ENCODE measurements at regions not wholly inside any gene's neighbourhood (a gene's known extent, or its start where the extent isn't known, plus 50 kb on each side); places are given as distances from the start of the nearest gene placed in this dataset.

DNA sequence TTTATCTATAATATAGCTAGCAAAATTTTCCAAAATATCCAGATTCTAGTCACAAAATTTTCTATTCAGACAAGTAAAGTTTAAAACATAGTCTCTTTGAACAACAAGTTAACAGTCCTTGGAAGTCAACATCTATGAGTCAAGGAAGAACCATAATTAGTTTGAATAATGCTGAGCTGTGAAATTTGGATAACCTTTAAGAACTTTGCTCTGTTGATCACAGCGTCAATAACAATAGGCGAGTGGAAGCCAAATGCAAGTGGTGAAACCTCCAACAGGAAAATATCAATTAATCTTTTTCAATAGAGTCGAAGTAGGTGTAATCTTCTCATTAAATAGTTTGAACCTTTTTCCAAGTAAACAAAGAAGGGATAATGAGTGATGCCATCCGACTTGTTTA is 466.6 kb downstream of the FOXG1 start:
- no peaks in the 10 kb centered on the region for H3K4me1 ChIP-seq (ENCODE audit: control insufficient read depth in 1 of 2, insufficient read depth in 2 of 2, low read length in 2 of 2)
- no peaks in the 10 kb centered on the region for H3K27me3 ChIP-seq (ENCODE audit: control insufficient read depth in 1 of 2, insufficient read depth in 2 of 2, low read length in 2 of 2)
- H3K9me3 ChIP-seq (ENCODE audit: control insufficient read depth in 1 of 2, low read length in 2 of 2) = no peaks in the 10 kb centered on the region
- no peak overlapping the region for H3K27ac ChIP-seq (ENCODE audit: low read depth, low read length)
- no peak overlapping the region for H3K9ac ChIP-seq (ENCODE audit: low read depth in 1 of 2, low read length in 2 of 2)
- H3K4me3 ChIP-seq (ENCODE audit: low read depth in 1 of 2, low read length in 2 of 2) = no peak overlapping the region
- H3K36me3 ChIP-seq (ENCODE audit: control insufficient read depth in 1 of 2, insufficient read depth in 2 of 2, low read length in 2 of 2) = no peaks in the 10 kb centered on the region

DNA sequence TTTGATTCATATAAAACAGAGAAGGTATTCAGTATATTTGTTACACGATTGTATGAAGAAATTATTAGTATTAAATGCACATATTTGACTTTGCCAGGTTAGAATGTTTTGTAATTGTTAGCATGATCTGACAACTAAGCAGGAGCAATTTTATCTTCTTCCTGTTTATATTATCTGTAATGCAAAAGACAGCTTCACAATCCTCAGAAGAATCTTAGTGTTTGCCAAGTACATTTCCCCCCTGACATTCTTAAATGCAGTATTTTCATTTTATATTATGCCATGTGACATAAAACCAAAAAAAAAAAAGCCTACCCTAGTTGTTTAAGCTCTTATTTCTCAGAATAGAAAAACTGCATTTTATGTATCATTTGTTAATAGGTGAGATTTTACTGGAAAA is 469.4 kb downstream of the FOXG1 start:
- Histone ChIP-seq H3K36me3 (ENCODE audit: control insufficient read depth in 1 of 2, insufficient read depth in 2 of 2, low read length in 2 of 2) (no peaks in the 10 kb centered on the region), H3K27me3 (ENCODE audit: control insufficient read depth in 1 of 2, insufficient read depth in 2 of 2, low read length in 2 of 2) (no peaks in the 10 kb centered on the region), H3K9ac (ENCODE audit: low read depth in 1 of 2, low read length in 2 of 2) (no peak overlapping the region), H3K4me3 (ENCODE audit: low read depth in 1 of 2, low read length in 2 of 2) (no peak overlapping the region), H3K4me1 (ENCODE audit: control insufficient read depth in 1 of 2, insufficient read depth in 2 of 2, low read length in 2 of 2) (no peaks in the 10 kb centered on the region), H3K27ac (ENCODE audit: low read depth, low read length) (no peak overlapping the region), H3K9me3 (ENCODE audit: control insufficient read depth in 1 of 2, low read length in 2 of 2) (no peaks in the 10 kb centered on the region)

DNA sequence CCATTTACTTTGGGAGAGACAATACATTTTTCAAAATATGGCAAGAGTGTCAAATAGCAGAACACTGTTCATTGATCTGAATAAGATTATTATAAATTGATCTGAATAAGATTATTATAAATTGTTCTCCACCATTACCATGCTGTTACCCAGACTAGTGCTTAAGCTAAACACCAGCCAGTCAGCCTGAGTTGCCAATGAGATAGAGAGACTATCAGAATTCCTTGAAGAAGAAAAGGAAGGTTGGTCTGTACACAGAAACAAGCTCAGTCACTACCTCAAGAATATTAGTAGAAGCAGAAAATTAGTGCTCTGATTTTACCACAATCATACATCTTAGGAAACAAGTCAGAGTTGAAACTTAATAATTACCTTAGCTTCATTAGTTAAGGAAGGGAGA is 469.8 kb downstream of the FOXG1 start:
- H3K4me1 ChIP-seq (ENCODE audit: control insufficient read depth in 1 of 2, insufficient read depth in 2 of 2, low read length in 2 of 2) = no peaks in the 10 kb centered on the region
- no peak overlapping the region for H3K4me3 ChIP-seq (ENCODE audit: low read depth in 1 of 2, low read length in 2 of 2)
- no peak overlapping the region for H3K9ac ChIP-seq (ENCODE audit: low read depth in 1 of 2, low read length in 2 of 2)
- no peaks in the 10 kb centered on the region for H3K27me3 ChIP-seq (ENCODE audit: control insufficient read depth in 1 of 2, insufficient read depth in 2 of 2, low read length in 2 of 2)
- no peak overlapping the region for H3K27ac ChIP-seq (ENCODE audit: low read depth, low read length)
- H3K9me3 ChIP-seq (ENCODE audit: control insufficient read depth in 1 of 2, low read length in 2 of 2) = no peaks in the 10 kb centered on the region
- H3K36me3 ChIP-seq (ENCODE audit: control insufficient read depth in 1 of 2, insufficient read depth in 2 of 2, low read length in 2 of 2) = no peaks in the 10 kb centered on the region

DNA sequence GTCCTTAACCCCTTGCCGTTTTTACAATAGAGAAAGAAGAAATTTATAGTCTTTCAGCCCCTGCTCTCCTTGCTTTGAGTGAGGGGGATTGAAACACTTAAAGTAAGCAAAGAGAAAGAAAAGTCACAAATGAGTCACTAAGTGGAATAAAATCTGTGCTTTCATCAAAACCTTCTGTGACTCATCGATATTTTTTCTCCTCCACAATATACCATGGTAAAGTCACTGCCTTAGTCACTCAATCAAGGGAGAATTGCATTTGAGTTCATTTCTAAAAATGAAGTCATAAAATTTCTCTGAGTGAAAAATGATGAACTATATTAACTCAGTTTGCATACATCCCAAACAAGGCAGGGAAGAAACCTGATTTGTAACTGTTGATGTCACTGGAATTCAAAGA is 470.3 kb downstream of the FOXG1 start:
- Histone ChIP-seq H3K9ac (ENCODE audit: low read depth in 1 of 2, low read length in 2 of 2) (no peak overlapping the region), H3K4me1 (ENCODE audit: control insufficient read depth in 1 of 2, insufficient read depth in 2 of 2, low read length in 2 of 2) (no peaks in the 10 kb centered on the region), H3K27me3 (ENCODE audit: control insufficient read depth in 1 of 2, insufficient read depth in 2 of 2, low read length in 2 of 2) (no peaks in the 10 kb centered on the region), H3K4me3 (ENCODE audit: low read depth in 1 of 2, low read length in 2 of 2) (no peak overlapping the region), H3K27ac (ENCODE audit: low read depth, low read length) (no peak overlapping the region), H3K36me3 (ENCODE audit: control insufficient read depth in 1 of 2, insufficient read depth in 2 of 2, low read length in 2 of 2) (no peaks in the 10 kb centered on the region), H3K9me3 (ENCODE audit: control insufficient read depth in 1 of 2, low read length in 2 of 2) (no peaks in the 10 kb centered on the region)

DNA sequence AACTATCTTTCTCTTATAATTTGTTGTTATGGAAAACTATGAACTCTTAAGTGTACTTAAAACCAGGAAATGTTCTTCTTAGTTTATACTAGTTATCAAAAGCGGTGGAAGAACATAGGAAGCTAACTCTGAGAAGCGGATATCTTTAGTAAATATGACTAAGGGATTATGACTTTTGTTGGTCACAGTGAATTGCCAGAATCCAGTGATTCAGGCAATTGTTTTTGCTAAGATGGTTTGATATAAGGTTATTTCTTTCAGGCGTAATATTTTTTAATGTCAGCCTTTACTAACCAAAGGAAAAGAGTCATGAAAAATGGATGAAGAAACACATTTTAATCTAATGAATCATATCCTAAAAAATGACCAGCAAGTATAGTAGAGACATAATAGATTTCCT is 473.5 kb downstream of the FOXG1 start:
- H3K36me3 ChIP-seq (ENCODE audit: control insufficient read depth in 1 of 2, insufficient read depth in 2 of 2, low read length in 2 of 2) = no peaks in the 10 kb centered on the region
- H3K27ac ChIP-seq (ENCODE audit: low read depth, low read length) = no peak overlapping the region
- H3K4me3 ChIP-seq (ENCODE audit: low read depth in 1 of 2, low read length in 2 of 2) = no peak overlapping the region
- no peak overlapping the region for H3K9ac ChIP-seq (ENCODE audit: low read depth in 1 of 2, low read length in 2 of 2)
- H3K27me3 ChIP-seq (ENCODE audit: control insufficient read depth in 1 of 2, insufficient read depth in 2 of 2, low read length in 2 of 2) = no peaks in the 10 kb centered on the region
- H3K4me1 ChIP-seq (ENCODE audit: control insufficient read depth in 1 of 2, insufficient read depth in 2 of 2, low read length in 2 of 2) = no peaks in the 10 kb centered on the region
- no peaks in the 10 kb centered on the region for H3K9me3 ChIP-seq (ENCODE audit: control insufficient read depth in 1 of 2, low read length in 2 of 2)

DNA sequence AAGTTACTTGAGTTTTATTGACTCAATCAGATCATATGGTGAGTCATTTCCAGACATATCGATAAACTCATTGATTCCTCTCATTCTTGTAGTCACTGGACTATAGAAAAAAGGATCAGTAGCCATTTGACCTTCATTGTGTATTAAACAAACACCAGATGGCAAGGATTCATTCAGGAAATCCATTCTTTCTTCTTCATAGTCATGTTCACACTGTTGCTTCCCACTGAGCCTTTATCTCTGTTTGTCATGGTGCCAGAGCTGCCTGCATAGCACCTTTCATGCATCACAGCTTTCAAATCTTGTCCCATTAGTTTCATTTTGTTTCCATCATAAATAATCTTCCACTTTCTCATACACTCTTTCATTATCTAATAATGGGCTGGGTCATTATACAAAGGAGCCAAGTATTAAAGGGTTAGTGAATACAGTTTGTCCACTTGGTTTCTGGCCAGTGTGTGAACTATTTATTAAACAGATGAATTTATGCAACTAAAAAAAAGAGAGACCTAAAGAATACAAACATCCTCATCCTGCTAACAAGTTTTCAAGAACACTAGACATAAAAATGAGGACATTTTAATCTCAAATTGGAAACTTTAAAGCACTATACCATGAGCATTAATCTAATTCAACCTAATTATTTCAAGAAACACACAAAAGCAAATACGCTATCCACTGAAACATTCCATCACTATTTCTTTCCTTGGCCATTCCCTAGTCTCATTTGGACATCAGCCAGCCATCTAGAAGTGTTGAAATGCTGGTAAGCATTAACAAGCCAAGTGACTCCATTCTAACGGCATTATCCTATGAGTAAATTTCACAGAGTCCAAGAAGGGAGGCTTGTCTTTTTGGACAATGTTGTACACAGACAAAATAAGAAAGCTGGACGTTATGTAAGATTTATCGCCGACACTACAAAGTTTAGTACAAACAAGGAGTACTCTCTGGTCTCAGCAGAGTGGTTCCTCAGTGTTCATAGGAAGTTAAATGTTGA is 476.5 kb downstream of the FOXG1 start:
- Histone ChIP-seq H3K27ac (ENCODE audit: low read depth, low read length) (no peak overlapping the region), H3K27me3 (ENCODE audit: control insufficient read depth in 1 of 2, insufficient read depth in 2 of 2, low read length in 2 of 2) (no peaks in the 10 kb centered on the region)

DNA sequence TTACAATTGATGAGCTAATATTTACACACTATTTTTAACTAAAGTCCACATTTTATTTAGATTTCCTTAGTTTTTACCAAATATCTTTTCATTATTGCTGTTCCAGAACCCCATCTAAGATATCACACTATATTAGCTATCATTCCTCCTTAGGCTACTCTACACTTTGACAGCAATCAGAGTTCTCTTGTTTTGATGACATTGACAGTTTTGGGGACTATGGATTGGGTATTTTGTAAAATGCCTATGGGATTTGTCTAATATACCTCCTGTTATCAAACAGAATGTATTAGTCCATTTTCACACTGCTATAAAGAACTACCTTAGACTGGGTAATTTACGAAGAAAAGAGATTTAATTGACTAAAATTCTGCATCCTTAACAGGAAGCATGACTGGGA is 489.1 kb downstream of the FOXG1 start:
- Histone ChIP-seq H3K4me1 (ENCODE audit: control insufficient read depth in 1 of 2, insufficient read depth in 2 of 2, low read length in 2 of 2) (no peaks in the 10 kb centered on the region), H3K27ac (ENCODE audit: low read depth, low read length) (no peak overlapping the region), H3K9me3 (ENCODE audit: control insufficient read depth in 1 of 2, low read length in 2 of 2) (no peaks in the 10 kb centered on the region), H3K4me3 (ENCODE audit: low read depth in 1 of 2, low read length in 2 of 2) (no peak overlapping the region), H3K27me3 (ENCODE audit: control insufficient read depth in 1 of 2, insufficient read depth in 2 of 2, low read length in 2 of 2) (no peaks in the 10 kb centered on the region), H3K9ac (ENCODE audit: low read depth in 1 of 2, low read length in 2 of 2) (no peak overlapping the region), H3K36me3 (ENCODE audit: control insufficient read depth in 1 of 2, insufficient read depth in 2 of 2, low read length in 2 of 2) (no peaks in the 10 kb centered on the region)

More for the DNA sequence above, 476.5 kb downstream of the FOXG1 start:
- no peaks in the 10 kb centered on the region for H3K36me3 ChIP-seq (ENCODE audit: control insufficient read depth in 1 of 2, insufficient read depth in 2 of 2, low read length in 2 of 2)
- no peaks in the 10 kb centered on the region for H3K4me1 ChIP-seq (ENCODE audit: control insufficient read depth in 1 of 2, insufficient read depth in 2 of 2, low read length in 2 of 2)
- H3K9me3 ChIP-seq (ENCODE audit: control insufficient read depth in 1 of 2, low read length in 2 of 2) = no peaks in the 10 kb centered on the region
- no peak overlapping the region for H3K4me3 ChIP-seq (ENCODE audit: low read depth in 1 of 2, low read length in 2 of 2)
- H3K9ac ChIP-seq (ENCODE audit: low read depth in 1 of 2, low read length in 2 of 2) = no peak overlapping the region

DNA sequence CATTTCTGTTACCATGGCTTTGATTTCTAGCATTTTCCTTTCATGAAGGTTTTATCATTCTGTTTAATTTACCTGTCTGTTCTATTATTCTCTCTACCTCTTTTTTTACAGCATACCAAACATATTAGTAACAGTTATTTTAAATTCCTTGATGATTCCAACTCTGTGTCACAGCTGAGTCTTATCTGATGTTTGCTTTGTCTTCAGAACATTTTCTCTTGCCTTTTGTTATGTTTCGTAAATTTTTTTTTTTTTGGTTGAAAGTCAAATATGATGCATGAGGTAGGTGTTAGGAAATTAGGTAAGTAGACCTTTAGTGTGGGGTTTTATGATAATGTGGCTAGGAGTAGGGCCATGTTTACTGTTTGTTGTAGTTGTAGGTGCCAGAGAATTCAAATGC is 496.4 kb downstream of the FOXG1 start:
- Histone ChIP-seq H3K27me3 (ENCODE audit: control insufficient read depth in 1 of 2, insufficient read depth in 2 of 2, low read length in 2 of 2) (no peaks in the 10 kb centered on the region), H3K4me1 (ENCODE audit: control insufficient read depth in 1 of 2, insufficient read depth in 2 of 2, low read length in 2 of 2) (no peaks in the 10 kb centered on the region), H3K4me3 (ENCODE audit: low read depth in 1 of 2, low read length in 2 of 2) (no peak overlapping the region), H3K9ac (ENCODE audit: low read depth in 1 of 2, low read length in 2 of 2) (no peak overlapping the region), H3K36me3 (ENCODE audit: control insufficient read depth in 1 of 2, insufficient read depth in 2 of 2, low read length in 2 of 2) (no peaks in the 10 kb centered on the region), H3K27ac (ENCODE audit: low read depth, low read length) (no peak overlapping the region), H3K9me3 (ENCODE audit: control insufficient read depth in 1 of 2, low read length in 2 of 2) (no peaks in the 10 kb centered on the region)

DNA sequence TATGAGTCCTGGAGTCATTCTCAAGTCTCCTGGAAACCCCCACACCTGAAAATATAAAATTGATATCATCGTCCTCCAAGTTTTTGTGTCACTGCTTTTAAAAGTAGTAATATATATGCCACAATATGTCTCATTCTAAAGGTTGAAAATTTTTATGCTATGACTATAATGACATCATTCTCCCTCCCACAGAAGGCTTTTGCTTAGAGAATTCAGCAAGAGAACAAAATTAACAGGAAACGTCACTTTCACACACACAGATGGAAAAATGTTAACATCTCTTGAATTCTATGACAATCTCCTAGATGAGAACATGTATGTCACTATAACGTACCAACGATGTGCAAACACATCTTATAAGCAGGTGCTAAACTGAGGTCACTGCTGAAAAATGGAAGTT is 498.3 kb downstream of the FOXG1 start:
- Histone ChIP-seq H3K9me3 (ENCODE audit: control insufficient read depth in 1 of 2, low read length in 2 of 2) (no peaks in the 10 kb centered on the region), H3K9ac (ENCODE audit: low read depth in 1 of 2, low read length in 2 of 2) (no peak overlapping the region), H3K27me3 (ENCODE audit: control insufficient read depth in 1 of 2, insufficient read depth in 2 of 2, low read length in 2 of 2) (no peaks in the 10 kb centered on the region), H3K4me1 (ENCODE audit: control insufficient read depth in 1 of 2, insufficient read depth in 2 of 2, low read length in 2 of 2) (no peaks in the 10 kb centered on the region), H3K36me3 (ENCODE audit: control insufficient read depth in 1 of 2, insufficient read depth in 2 of 2, low read length in 2 of 2) (no peaks in the 10 kb centered on the region), H3K27ac (ENCODE audit: low read depth, low read length) (no peak overlapping the region), H3K4me3 (ENCODE audit: low read depth in 1 of 2, low read length in 2 of 2) (no peak overlapping the region)

DNA sequence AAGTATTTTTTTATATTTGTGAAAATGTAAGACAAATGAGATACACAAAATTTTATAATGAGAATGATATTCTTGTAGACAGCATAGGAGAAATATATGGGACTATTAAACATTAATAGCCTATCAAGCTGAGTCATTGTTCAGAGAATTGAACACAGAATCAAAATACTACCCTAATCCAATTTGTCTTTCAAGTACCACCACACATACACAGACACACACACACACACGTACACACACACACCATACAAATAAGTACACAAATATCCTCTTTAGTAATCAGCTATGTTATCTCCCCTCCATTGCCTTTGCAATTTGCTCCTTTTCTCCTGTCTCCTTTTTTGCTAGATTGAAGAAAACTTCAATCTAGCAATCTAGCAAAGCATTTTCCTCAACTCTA is 499.3 kb downstream of the FOXG1 start:
- Histone ChIP-seq H3K36me3 (ENCODE audit: control insufficient read depth in 1 of 2, insufficient read depth in 2 of 2, low read length in 2 of 2) (no peaks in the 10 kb centered on the region), H3K4me1 (ENCODE audit: control insufficient read depth in 1 of 2, insufficient read depth in 2 of 2, low read length in 2 of 2) (no peaks in the 10 kb centered on the region), H3K27me3 (ENCODE audit: control insufficient read depth in 1 of 2, insufficient read depth in 2 of 2, low read length in 2 of 2) (no peaks in the 10 kb centered on the region), H3K27ac (ENCODE audit: low read depth, low read length) (no peak overlapping the region), H3K4me3 (ENCODE audit: low read depth in 1 of 2, low read length in 2 of 2) (no peak overlapping the region), H3K9ac (ENCODE audit: low read depth in 1 of 2, low read length in 2 of 2) (no peak overlapping the region), H3K9me3 (ENCODE audit: control insufficient read depth in 1 of 2, low read length in 2 of 2) (no peaks in the 10 kb centered on the region)

All from duodenal mucosa (tissue), 2 donors.